ENCODE measurements at regions not wholly inside any gene's neighbourhood (a gene's known extent, or its start where the extent isn't known, plus 50 kb on each side); places are given as distances from the start of the nearest gene placed in this dataset.

GRCh38 chr20:53778736-53779135 is 185.1 kb upstream of the ZNF217 start:
- TF ChIP-seq POLR2A (IDR thresholded peaks at IDR 0.05): no peak
- TF ChIP-seq CTCF (IDR thresholded peaks at IDR 0.05 in 4 of 5, conservative IDR thresholded peaks at IDR 0.05 in 1 of 5): no peak

Measured in gastrocnemius medialis (tissue), 4 donors.